Breast epithelium (tissue), 4 donors: ENCODE measurements at regions not wholly inside any gene's neighbourhood (a gene's known extent, or its start where the extent isn't known, plus 50 kb on each side); places are given as distances from the start of the nearest gene placed in this dataset.
"Not testable (repeated sequence)": the region's sequence is repeated elsewhere in the genome, so short reads cannot be mapped to it uniquely, and the experiment has no call there.

Experiments
- DNase-seq, 2 donors: peaks; one replicate each; pipeline ENCODE4 v3.0.0-alpha.2; 2019; ENCODE audit warnings: low spot score in 2 of 2
- H3K27ac ChIP-seq, 2 donors: fragments of 200-600 bp; sonication (generic) in 1 of 2; one replicate each; pipeline ENCODE4 v1.5.1; 2016 to 2019; ENCODE audit warnings: mild to moderate bottlenecking in 1 of 2
- H3K27me3 ChIP-seq, 2 donors: fragments of 200-600 bp; sonication (generic) in 1 of 2; one replicate each; pipeline versions ENCODE4 v1.5.1 to v1.6.0; 2017 to 2019; ENCODE audit warnings: control low read depth in 1 of 2, mild to moderate bottlenecking in 1 of 2
- H3K36me3 ChIP-seq: fragments of 200-600 bp; one replicate; pipeline ENCODE4 v1.5.1; 2019
- H3K4me1 ChIP-seq, 2 donors: fragments of 200-600 bp; sonication (generic); one replicate each; pipeline ENCODE4 v1.5.1; 2016 to 2019; ENCODE audit warnings: control low read depth in 1 of 2
- H3K4me3 ChIP-seq, 3 donors: fragments of 200-600 bp; sonication (generic); 1 replicate in 2 of 3; 2 replicates in 1 of 3; pipeline ENCODE4 v1.5.1; 2016 to 2019; ENCODE audit warnings: mild to moderate bottlenecking in 3 of 3, moderate library complexity in 2 of 3
- H3K9me3 ChIP-seq, 2 donors: fragments of 200-600 bp; sonication (generic) in 1 of 2; one replicate each; pipeline ENCODE4 v1.5.1; 2016 to 2019; ENCODE audit warnings: control low read depth in 1 of 2
- CTCF ChIP-seq, 3 donors: fragments of 450-650 bp; IDR thresholded peaks; one replicate each; pipeline ENCODE4 v1.5.1; 2016 to 2017; ENCODE audit warnings: antibody characterized with exemption in 3 of 3, mild to moderate bottlenecking in 3 of 3, moderate library complexity in 3 of 3
- POLR2A ChIP-seq: fragments of 450-650 bp; IDR thresholded peaks from one replicate; pipeline ENCODE4 v1.6.1; 2016; ENCODE audit warnings: antibody characterized with exemption, mild to moderate bottlenecking, moderate library complexity
- POLR2AphosphoS5 ChIP-seq, 3 donors: sonication (generic); formaldehyde crosslinking; IDR thresholded peaks; one replicate each; pipeline ENCODE4 v1.6.1; 2017; ENCODE audit warnings: antibody characterized with exemption in 3 of 3
- intact Hi-C: fragments of 100-400 bp; cut with DNase I; formaldehyde crosslinking; loops from one replicate; pipeline ENCODE4 v1.15.1; 2023; ENCODE audit warnings: low total_unique reads

GRCh38 chr11:89545691-89546090, 54.5 kb upstream of the NOX4 start:
- TF ChIP-seq POLR2AphosphoS5 (IDR thresholded peaks at IDR 0.05) (no peak), POLR2A (no peak), CTCF (IDR thresholded peaks at IDR 0.05) (no peak)
- intact Hi-C loops: no loop called here
- H3K4me3 ChIP-seq: no peak overlapping the region
- no peak overlapping the region for H3K27ac ChIP-seq
- H3K36me3 ChIP-seq: no peaks in the 10 kb centered on the region
- H3K27me3 ChIP-seq: no peaks in the 10 kb centered on the region
- H3K9me3 ChIP-seq: no peaks in the 10 kb centered on the region
- DNase-seq: no peak
- no peaks in the 10 kb centered on the region for H3K4me1 ChIP-seq

- H3K9me3 ChIP-seq, H3K27me3 ChIP-seq, H3K4me3 ChIP-seq, intact Hi-C loops, H3K27ac ChIP-seq, DNase-seq, H3K4me1 ChIP-seq, H3K36me3 ChIP-seq: not testable (repeated sequence)
Observed at GRCh38 chr11:89555781-89556180, 64.6 kb upstream of the NOX4 start.

- H3K36me3 ChIP-seq, H3K27me3 ChIP-seq, H3K4me1 ChIP-seq, H3K4me3 ChIP-seq, intact Hi-C loops, DNase-seq, H3K9me3 ChIP-seq: not testable (repeated sequence)
- peak overlapping the region in 1 of 2 donors; percentile 10 for H3K27ac ChIP-seq
Observed at GRCh38 chr11:89556731-89557707, 65.8 kb upstream of the NOX4 start.

- H3K36me3 ChIP-seq, H3K4me1 ChIP-seq, H3K27me3 ChIP-seq, H3K4me3 ChIP-seq, H3K27ac ChIP-seq, intact Hi-C loops, H3K9me3 ChIP-seq, DNase-seq: not testable (repeated sequence)
Observed at GRCh38 chr11:89560598-89560997, 69.4 kb upstream of the NOX4 start.

- H3K4me1 ChIP-seq, H3K36me3 ChIP-seq, H3K9me3 ChIP-seq, H3K27ac ChIP-seq, H3K4me3 ChIP-seq, intact Hi-C loops, DNase-seq, H3K27me3 ChIP-seq: not testable (repeated sequence)
Observed at GRCh38 chr11:89562731-89563130, 71.6 kb upstream of the NOX4 start.

GRCh38 chr11:89566972-89567371, 75.8 kb upstream of the NOX4 start:
- no peak for TF ChIP-seq CTCF (IDR thresholded peaks at IDR 0.05)
- TF ChIP-seq POLR2AphosphoS5 (IDR thresholded peaks at IDR 0.05): no peak
- no peak for TF ChIP-seq POLR2A
- Histone ChIP-seq H3K4me1 (no peaks in the 10 kb centered on the region), H3K27ac (no peak overlapping the region), H3K36me3 (no peaks in the 10 kb centered on the region), H3K4me3 (no peak overlapping the region), H3K9me3 (no peaks in the 10 kb centered on the region), H3K27me3 (no peaks in the 10 kb centered on the region)
- intact Hi-C loops: no loop called here
- no peak for DNase-seq

- H3K27ac ChIP-seq, H3K36me3 ChIP-seq, DNase-seq, H3K9me3 ChIP-seq, H3K4me1 ChIP-seq, H3K27me3 ChIP-seq, H3K4me3 ChIP-seq, intact Hi-C loops: not testable (repeated sequence)
Observed at GRCh38 chr11:89569387-89569786, 78.2 kb upstream of the NOX4 start.

- H3K4me3 ChIP-seq, H3K36me3 ChIP-seq, intact Hi-C loops, DNase-seq, H3K9me3 ChIP-seq, H3K4me1 ChIP-seq, H3K27ac ChIP-seq, H3K27me3 ChIP-seq: not testable (repeated sequence)
Observed at GRCh38 chr11:89571706-89572105, 80.5 kb upstream of the NOX4 start.

GRCh38 chr11:89575846-89576245, 84.7 kb upstream of the NOX4 start:
- H3K4me3 ChIP-seq, H3K27me3 ChIP-seq, H3K9me3 ChIP-seq, intact Hi-C loops, H3K4me1 ChIP-seq, DNase-seq, H3K27ac ChIP-seq, H3K36me3 ChIP-seq: not testable (repeated sequence)

GRCh38 chr11:89577428-89577827, 86.3 kb upstream of the NOX4 start:
- DNase-seq, intact Hi-C loops, H3K9me3 ChIP-seq, H3K4me3 ChIP-seq, H3K27me3 ChIP-seq, H3K4me1 ChIP-seq, H3K36me3 ChIP-seq, H3K27ac ChIP-seq: not testable (repeated sequence)
